HG02973 (cell line): ENCODE measurements at regions not wholly inside any gene's neighbourhood (a gene's known extent, or its start where the extent isn't known, plus 50 kb on each side); places are given as distances from the start of the nearest gene placed in this dataset.

Source experiments
- ATAC-seq: cut with Tn5 transposase; IDR thresholded peaks from one replicate; pipeline ENCODE4 v1.9.1; 2021; ENCODE audit warnings: moderate library complexity; ENCODE audit not compliant: unreplicated experiment

GRCh38 chr7:17477182-17477581 lies 178.7 kb downstream of the AHR start:
- ATAC-seq: no peak

- ATAC-seq: no peak
Observed at GRCh38 chr7:17481118-17481517, 182.7 kb downstream of the AHR start.

- no peak for ATAC-seq
Observed at GRCh38 chr7:17485368-17485767, 186.9 kb downstream of the AHR start.

DNA sequence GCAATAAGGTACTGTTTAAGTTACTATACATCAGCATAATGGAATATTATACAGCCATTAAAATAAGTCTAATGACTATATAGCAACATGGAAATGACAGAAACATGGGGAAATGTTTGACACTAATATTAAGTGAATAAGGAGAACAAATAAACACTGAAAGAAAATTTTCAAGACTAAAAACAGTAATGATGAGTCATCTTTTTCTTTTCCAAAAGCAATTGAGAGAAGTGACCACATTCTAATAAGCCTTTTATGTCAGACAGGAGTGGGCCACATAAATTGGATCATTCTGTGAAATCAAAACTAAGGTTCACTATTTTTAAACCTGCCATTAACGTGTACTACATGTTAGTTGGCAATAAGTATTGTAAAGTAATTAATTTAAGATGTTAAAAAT lies 187.5 kb downstream of the AHR start:
- no peak for ATAC-seq

DNA sequence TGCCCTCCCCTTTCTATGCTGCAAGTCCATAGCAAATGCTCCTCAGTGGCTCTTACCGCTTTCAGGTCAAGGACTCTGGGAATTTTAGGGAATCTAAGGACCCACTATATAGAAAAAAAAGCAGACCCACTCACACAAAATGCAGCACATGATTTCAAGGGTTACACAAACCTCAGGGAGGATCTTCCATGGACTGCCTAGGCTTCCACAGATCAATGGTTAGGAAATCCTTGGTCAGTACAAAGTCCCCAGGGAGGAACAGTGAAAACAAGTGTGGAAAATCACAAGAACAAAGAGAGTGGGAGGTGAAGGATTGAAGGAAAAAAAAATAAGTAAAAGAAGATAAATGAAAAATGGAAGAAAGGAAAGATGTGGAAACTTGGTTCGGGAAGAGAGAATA lies 188.4 kb downstream of the AHR start:
- ATAC-seq: no peak

DNA sequence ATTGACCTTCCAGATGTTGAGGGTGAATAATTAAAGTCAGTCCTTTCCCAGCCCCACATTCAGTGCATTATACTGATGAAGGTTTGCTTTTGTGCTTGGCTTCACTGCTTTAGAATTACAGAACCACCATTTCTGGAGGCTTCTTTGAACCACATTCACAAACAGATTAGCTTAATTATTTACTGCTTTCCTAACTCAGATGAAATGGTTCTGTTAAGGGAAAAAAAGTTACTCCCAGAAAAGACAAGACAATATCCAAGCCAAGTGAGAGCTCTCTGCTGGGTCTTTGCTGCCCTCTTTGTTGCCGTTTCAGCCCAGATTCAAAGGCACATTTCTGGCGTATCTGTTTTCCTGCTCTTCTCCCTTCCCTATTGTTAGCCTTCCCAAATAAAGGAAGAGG lies 188.9 kb downstream of the AHR start:
- no peak for ATAC-seq

- no peak for ATAC-seq
Observed at GRCh38 chr7:17488829-17489228, 190.4 kb downstream of the AHR start.

DNA sequence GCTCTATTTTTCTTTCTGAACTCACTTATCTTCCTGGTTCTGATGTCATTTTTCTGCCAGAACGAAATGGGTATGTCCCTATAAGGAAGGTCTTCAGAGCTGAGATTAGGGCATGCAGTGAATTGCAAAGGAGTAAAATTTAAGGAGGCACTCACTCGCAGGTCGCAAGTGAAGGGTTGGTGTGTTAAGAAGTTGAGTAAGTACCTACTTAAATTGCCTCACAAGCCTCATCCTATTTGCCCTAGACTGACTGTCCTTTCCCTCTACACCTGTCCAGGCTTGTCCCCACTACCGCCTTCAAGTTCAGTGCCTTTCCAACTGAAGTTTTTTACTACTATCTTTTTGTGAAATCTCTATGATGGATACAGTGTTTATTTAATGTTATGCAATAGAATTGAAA lies 191.5 kb downstream of the AHR start:
- no peak for ATAC-seq

GRCh38 chr7:17490825-17491224 lies 192.4 kb downstream of the AHR start:
- no peak for ATAC-seq

DNA sequence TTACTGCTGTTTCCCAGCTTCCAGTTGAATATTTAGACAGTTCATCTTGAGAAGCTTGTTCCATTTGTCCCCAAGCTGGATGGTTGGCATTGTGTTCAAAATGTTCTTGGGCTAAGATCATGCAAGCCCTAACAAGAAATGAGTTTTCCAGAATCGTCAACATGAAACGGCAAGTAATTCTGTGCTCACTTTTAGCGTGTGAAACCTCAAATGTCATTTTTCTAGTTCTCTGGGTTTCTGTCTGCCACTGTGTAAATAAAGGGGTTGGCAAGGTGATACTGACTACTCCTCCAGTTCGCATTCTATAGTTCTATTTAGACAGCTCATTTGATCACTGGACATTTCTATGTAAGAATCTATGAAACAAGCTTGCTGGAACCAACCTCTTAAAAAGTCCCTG lies 194.0 kb downstream of the AHR start:
- ATAC-seq: peak; percentile 36

DNA sequence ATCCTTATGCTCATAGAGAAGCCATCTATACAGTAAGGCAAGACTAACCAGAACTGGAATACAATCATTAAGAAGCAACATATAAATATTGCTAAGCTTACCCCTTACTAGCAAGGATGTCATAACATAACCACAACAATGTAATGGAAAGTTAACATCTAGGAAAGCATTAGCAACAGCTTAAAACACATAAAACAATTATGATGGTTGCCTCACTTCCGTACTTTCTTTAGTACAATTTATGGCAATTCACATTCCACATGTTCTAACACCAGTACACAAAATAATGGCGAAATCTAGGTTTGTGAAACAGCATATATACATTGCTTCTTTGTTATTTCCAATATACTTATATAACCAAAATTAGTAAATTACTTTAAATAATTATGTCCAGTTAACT lies 195.0 kb downstream of the AHR start:
- no peak for ATAC-seq

DNA sequence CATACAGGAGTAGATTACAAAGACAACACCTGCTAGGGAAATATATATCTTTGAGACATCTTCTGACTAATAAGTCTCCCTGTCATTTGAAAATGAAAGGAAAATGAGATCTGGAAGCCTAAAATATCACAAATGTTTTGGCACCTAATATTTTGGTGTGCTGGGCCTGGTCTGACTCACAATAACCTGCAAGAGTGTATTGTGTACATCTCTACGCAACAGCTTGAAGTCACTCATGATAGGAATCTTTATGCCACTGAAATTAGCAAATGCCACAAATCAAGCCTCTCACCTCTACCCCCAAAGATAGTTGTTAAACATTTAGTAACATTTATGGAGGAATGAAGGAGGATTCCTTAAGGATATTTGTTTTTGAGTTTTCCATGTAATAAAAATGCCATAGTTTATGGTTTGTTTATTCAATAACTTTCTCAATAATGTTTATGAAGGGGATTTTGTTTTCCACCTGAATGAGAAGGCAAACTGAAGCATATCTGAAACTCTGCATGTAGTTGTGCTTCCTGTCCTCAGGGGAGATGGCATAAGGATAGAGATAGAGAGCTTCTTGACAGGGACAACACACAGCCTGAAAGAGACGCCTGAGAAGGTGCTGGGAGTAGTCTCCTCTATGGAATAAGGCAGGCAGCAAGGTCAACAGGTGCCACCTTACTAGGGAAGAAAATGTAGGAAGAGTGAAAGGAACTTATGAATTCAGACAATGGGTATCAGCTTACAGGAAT lies 197.4 kb downstream of the AHR start:
- peak; percentile 54 for ATAC-seq

- ATAC-seq: no peak
Observed at GRCh38 chr7:17497136-17497535, 198.7 kb downstream of the AHR start.

GRCh38 chr7:17497549-17498167 lies 199.2 kb downstream of the AHR start:
- ATAC-seq: no peak

DNA sequence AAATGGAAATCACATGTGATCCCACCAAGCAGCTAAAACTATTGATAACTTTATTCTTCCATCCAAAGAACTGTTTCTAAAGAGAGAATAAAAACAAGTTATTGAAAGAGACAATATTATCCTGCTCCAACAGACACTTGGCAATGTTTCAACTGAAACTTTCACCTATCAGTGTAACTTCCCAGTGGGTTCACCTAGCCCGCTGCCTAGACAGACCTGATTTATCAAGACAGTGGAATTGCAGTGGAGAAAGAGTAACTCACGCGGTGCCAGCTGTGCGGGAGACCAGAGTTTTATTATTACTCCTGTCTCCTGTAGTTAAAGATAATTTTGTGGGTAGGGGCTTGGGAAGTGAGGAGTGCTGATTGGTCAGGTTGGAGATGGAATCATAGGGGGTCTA lies 199.8 kb downstream of the AHR start:
- no peak for ATAC-seq

GRCh38 chr7:17500736-17501135 lies 202.3 kb downstream of the AHR start:
- no peak for ATAC-seq

DNA sequence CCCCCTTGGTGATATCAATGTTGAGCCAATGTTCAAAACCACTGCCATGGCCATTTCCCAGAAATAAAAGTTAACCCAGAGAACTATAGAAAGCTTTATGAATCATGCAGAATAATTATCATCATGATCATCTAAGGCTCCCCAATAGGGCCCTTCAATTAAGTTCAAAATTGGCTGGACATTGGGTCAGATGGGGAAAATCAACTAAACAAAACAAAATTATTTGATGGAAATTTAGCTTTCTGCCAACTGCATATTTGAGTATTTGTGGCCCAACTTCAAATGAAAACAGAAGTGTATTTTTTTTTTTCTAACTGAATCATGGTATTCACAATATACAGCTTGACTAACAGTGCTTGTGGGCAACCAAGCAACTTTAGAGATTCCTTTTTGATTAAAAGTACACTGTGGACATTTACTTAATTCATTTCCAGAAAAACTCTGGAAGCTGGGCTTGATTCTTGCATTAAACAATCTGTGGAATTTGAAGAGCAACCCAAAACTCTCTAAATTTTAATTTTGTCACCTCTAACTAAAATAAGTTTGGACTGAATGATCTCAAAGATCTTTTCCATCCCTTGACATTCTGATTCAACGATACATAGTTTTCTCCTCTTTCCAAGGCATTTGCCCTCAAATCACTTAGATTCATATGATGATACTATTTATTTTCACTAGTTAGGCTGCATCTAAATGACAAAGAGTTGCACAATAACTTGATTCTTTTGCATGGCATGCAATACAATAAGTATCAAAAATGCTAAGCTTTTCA lies 203.2 kb downstream of the AHR start:
- ATAC-seq: no peak

DNA sequence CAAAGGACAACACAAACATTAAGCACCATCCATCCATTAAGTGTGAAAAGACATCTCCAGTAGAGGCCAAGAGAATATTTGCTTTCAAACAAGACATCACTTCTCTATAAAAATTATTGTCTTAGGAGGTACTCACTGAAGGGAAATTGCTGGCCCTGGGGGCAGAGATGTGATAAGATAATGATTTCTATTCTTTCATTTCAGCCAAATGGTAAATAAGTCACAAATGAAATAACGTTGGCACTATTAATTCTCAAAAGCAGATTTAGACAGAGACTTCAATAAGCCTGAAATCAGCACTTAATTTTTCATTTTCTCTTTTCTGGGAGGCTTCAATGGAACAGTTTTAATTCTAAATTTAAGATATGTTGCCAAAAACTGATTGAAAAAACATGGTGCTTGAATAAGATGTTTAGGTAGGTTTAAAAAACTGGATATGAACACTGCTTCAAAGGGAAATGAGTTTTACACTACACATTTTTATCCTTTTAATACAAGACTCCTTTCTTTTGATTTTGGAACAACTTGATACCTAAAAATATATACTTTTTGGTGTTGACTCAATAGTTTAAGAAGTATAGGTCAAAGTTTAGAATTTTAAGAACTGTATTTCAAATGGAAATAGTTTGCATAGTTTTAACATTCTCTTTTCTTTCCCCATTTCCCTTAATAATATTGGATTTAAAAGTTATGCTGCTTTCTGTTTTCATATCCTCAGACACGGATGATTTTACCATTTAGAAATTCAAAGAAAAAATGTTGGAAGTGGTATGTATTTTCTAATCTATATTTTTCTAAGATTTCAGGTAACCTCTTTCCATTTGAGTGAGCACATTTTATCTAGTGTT lies 204.0 kb downstream of the AHR start:
- no peak for ATAC-seq

DNA sequence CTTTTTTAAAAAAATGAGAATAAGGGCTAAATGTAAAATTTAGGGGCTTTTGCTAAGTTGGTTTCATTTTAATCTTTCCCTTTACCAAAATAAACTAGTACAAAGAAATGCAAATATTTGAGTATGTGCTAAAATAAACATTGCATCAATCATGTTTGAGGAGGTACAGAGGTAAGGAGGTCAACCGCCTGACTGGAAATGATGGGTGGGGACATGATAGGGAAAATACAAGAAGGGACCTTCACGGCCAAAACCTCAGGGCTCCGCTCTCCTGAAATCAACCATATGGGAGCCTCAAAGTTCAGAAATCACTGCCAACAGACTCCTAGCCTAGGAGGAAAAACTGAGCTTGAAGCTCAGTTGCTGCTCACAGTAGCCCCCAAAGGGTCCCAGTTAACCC lies 207.6 kb downstream of the AHR start:
- peak; percentile 92 for ATAC-seq

GRCh38 chr7:17506596-17506995 lies 208.1 kb downstream of the AHR start:
- no peak for ATAC-seq

DNA sequence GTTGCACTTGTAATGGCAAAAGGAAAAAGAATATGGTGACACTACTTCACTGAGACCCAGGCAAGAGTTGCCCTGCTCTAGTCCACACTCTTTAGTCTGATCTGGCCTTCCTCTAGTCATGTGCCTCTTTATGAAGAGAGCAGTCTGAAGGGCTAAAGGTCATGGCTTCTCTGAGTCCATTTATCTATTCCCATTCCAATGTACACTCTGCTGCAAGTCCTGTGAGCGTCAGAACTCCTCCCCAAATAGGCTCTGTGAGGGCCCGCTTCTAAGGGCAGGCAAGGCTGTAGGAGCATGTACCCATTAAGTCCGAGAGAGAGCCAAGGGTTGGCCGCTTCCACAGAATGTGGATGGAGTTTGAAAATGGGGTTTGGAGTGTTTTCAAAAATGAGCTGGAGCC lies 209.3 kb downstream of the AHR start:
- no peak for ATAC-seq
